Pancreas (tissue), 10 donors: ENCODE measurements at regions not wholly inside any gene's neighbourhood (a gene's known extent, or its start where the extent isn't known, plus 50 kb on each side); places are given as distances from the start of the nearest gene placed in this dataset.

Experiments used
- ATAC-seq, 4 donors: fragments of 200-7000 bp; cut with Tn5 transposase; one replicate each; pipeline versions ENCODE4 v1.8.0 to v1.9.1; 2020; ENCODE audit warnings: mild to moderate bottlenecking in 4 of 4, moderate library complexity in 4 of 4
- DNase-seq, 6 donors: peaks; one replicate each; pipeline ENCODE4 v3.0.0-alpha.2; 2020
- FAIRE-seq: peaks from 2 replicates; lab custom pipeline; 2012; peaks lifted over from hg19 to GRCh38; lab: Jason Lieb, UNC
- H3K27ac ChIP-seq, 4 donors: fragments of 200-600 bp; sonication (generic); 1 replicate in 3 of 4; 2 replicates in 1 of 4; pipeline versions ENCODE4 v1.5.0 to v1.8.0; 2020
- H3K27me3 ChIP-seq, 4 donors: fragments of 200-600 bp; one replicate each; pipeline ENCODE4 v1.8.0; 2021
- H3K36me3 ChIP-seq, 3 donors: fragments of 200-600 bp; sonication (generic) in 1 of 3; one replicate each; pipeline versions ENCODE4 v1.5.0 to v1.8.0; 2020 to 2021
- H3K4me1 ChIP-seq, 3 donors: fragments of 200-600 bp; one replicate each; pipeline ENCODE4 v1.8.0; 2021
- H3K4me3 ChIP-seq, 4 donors: fragments of 200-600 bp; sonication (generic) in 2 of 4; one replicate each; pipeline versions ENCODE4 v1.5.0 to v1.8.0; 2020 to 2021
- H3K9me3 ChIP-seq, 4 donors: fragments of 200-600 bp; one replicate each; pipeline ENCODE4 v1.8.0; 2021
- WGBS, 2 donors: extraction: QIAGEN DNeasy Blood & Tissue Kit; methylation state at CpG; one replicate each; pipeline ENCODE4 v1.1.7; 2013; 5-methylcytosine and 5-hydroxymethylcytosine counted together
- intact Hi-C, 3 donors: fragments of 100-400 bp; cut with DNase I; formaldehyde crosslinking; loops; one replicate each; pipeline versions ENCODE4 v1.11.1 to v1.14.2; 2022
- TF ChIP-seq, protein P1 (sequence below), 4 donors: fragments of 200-600 bp; sonication (generic) in 3 of 4; IDR thresholded peaks; one replicate each; pipeline versions ENCODE4 v1.5.0 to v1.8.0; 2021; ENCODE audit warnings: antibody characterized with exemption in 4 of 4
- donor health status: healthy with polysubstance abuse.
- donor health status: DM: no; HTN: no; CAD: no; lungs with moderate emphysema.
- donor health status: DM: no; HTN: no; CAD: no.
- donor health status: control.
- donor health status: control.
- donor health status: Bipolar disorder and iron deficiency.
- donor health status: DM: yes; HTN: yes; CAD: no.
- donor health status: DM: no; HTN: no; CAD: no.
- donor health status: DM: no; HTN: no; CAD: no.
- donor health status: DM: yes; HTN: yes; CAD: no.

DNA sequence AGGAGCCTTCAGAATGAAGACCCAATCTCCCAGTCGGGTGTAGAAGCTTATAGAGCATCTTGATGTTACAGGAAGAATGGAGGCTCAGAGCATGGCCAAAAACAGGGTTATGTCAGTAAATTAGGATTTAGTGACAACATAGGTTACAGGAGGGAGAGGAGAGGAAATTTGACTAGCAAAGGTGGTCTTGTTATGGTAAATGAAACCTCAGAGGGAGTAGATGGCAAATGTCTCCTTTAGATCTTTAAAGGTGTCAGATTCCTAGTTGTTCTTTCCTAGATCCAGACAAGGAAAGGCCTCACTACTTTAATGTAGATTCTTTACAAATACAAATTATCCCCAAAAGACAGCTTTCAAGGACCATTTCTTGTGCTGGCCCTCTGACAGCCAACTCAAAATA lies 465.0 kb downstream of the DMRTA1 start:
- ATAC-seq, result no peak
- no peak for FAIRE-seq
- 31 to 37% methylated on average over 1 of the region's 1 CpG for WGBS, 2 donors
- Histone ChIP-seq H3K36me3 (no peaks in the 10 kb centered on the region), H3K27me3 (no peaks in the 10 kb centered on the region), H3K4me1 (no peaks in the 10 kb centered on the region), H3K27ac (no peak overlapping the region), H3K9me3 (no peaks in the 10 kb centered on the region), H3K4me3 (no peak overlapping the region)
- TF ChIP-seq, protein P1, sequence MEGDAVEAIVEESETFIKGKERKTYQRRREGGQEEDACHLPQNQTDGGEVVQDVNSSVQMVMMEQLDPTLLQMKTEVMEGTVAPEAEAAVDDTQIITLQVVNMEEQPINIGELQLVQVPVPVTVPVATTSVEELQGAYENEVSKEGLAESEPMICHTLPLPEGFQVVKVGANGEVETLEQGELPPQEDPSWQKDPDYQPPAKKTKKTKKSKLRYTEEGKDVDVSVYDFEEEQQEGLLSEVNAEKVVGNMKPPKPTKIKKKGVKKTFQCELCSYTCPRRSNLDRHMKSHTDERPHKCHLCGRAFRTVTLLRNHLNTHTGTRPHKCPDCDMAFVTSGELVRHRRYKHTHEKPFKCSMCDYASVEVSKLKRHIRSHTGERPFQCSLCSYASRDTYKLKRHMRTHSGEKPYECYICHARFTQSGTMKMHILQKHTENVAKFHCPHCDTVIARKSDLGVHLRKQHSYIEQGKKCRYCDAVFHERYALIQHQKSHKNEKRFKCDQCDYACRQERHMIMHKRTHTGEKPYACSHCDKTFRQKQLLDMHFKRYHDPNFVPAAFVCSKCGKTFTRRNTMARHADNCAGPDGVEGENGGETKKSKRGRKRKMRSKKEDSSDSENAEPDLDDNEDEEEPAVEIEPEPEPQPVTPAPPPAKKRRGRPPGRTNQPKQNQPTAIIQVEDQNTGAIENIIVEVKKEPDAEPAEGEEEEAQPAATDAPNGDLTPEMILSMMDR (IDR thresholded peaks at IDR 0.05), result no peak
- intact Hi-C loops, result no loop called here
- no peak for DNase-seq

DNA sequence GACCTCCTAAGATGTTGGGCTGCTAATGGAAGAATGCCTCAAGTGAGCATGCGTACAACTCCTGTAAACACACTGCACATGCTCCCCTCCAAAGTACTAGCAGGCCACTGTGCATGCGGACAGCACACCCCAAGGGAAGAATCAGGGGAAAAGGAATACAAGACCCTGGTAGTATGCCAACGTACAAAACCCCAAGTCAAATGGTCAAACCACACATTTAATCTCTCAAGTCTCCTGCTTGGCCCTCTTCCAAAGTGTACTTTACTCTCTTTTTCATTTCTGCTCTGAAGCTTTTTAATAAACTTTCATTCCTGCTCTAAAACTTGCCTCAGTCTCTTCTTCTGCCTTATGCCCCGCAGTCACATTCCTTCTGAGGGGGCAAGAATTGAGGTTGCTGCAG lies 466.4 kb downstream of the DMRTA1 start:
- H3K27me3 ChIP-seq, result no peaks in the 10 kb centered on the region
- H3K9me3 ChIP-seq, result no peaks in the 10 kb centered on the region
- intact Hi-C loops, result no loop called here
- ATAC-seq (no peak), DNase-seq (no peak), FAIRE-seq (no peak)
- TF ChIP-seq, protein P1 (IDR thresholded peaks at IDR 0.05), result no peak
- no peaks in the 10 kb centered on the region for H3K4me1 ChIP-seq
- 50 to 52% methylated on average over 4 of the region's 4 CpGs for WGBS, 2 donors
- H3K36me3 ChIP-seq, result no peaks in the 10 kb centered on the region
- H3K27ac ChIP-seq, result no peak overlapping the region
- H3K4me3 ChIP-seq, result no peak overlapping the region

DNA sequence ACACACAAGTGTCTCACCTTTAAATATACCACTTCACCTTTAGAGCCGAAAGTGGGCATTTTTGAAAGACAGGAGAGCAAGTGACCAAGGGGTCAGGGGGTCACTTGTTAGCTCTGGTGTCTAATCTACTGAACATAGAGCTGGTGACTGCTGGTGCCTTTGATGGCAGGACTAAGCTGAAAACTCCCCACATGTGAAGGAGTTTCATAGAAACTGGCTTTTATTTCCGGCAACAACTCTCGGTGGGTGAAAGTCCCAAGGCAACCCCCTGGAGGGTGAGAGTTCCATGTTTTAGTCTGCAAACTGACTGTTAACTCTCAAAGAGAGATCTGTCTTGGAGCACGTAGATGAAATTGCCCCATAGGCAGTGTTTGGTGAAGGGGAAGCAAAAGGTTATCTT lies 466.9 kb downstream of the DMRTA1 start:
- no peak for FAIRE-seq
- Histone ChIP-seq H3K27me3 (no peaks in the 10 kb centered on the region), H3K36me3 (no peaks in the 10 kb centered on the region), H3K9me3 (no peaks in the 10 kb centered on the region), H3K27ac (no peak overlapping the region), H3K4me3 (no peak overlapping the region), H3K4me1 (no peaks in the 10 kb centered on the region)
- intact Hi-C loops, result no loop called here
- DNase-seq, result no peak
- ATAC-seq, result no peak
- WGBS, 2 donors, result 22 to 37% methylated on average over 4 of the region's 4 CpGs
- TF ChIP-seq, protein P1 (IDR thresholded peaks at IDR 0.05), result no peak

DNA sequence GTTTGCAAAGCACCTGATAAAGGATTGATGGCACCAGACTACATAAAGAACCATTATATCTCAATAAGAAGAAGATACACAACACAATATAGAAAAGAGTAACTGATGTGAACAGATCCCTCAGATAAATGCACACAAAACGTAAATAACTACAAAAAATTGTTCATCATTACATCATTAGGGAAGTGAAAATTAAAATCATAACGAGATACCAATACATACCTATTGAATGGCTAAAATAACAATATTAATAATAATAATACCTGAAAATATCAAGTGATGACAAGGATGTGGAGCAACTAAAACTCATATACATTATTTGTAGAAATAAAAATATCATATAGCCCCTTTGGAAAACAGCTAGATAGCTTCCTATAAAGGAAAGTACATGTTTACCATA lies 469.5 kb downstream of the DMRTA1 start:
- ATAC-seq (no peak), DNase-seq (no peak), FAIRE-seq (no peak)
- Histone ChIP-seq H3K4me1 (no peaks in the 10 kb centered on the region), H3K36me3 (no peaks in the 10 kb centered on the region), H3K27ac (no peak overlapping the region), H3K9me3 (no peaks in the 10 kb centered on the region), H3K4me3 (no peak overlapping the region), H3K27me3 (no peaks in the 10 kb centered on the region)
- 33 to 37% methylated on average over 2 of the region's 2 CpGs for WGBS, 2 donors
- TF ChIP-seq, protein P1 (IDR thresholded peaks at IDR 0.05), result no peak
- intact Hi-C loops, result no loop called here

DNA sequence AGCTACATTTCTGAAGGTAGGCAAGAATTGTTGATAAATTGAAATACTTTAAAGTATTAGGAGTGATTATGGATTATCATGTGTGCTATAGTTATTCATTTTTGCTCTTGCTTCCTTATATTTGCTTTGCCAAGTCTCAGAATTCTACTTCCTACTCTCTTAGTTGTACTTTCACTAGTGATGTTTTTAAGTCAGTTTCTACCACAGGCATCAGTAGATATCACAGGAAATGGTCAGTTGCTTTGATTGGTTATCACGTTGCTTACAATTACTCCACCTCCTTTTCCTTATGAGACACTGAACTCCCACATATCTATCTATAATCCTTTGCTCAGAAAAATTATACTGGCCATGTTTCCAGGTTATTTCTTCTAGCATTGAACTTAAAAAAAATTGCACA lies 472.8 kb downstream of the DMRTA1 start:
- Histone ChIP-seq H3K36me3 (no peaks in the 10 kb centered on the region), H3K4me3 (no peak overlapping the region), H3K9me3 (no peaks in the 10 kb centered on the region), H3K27me3 (no peaks in the 10 kb centered on the region), H3K27ac (no peak overlapping the region), H3K4me1 (no peaks in the 10 kb centered on the region)
- no peak for DNase-seq
- FAIRE-seq, result no peak
- 27 to 52% methylated on average over 1 of the region's 1 CpG for WGBS, 2 donors
- intact Hi-C loops, result no loop called here
- no peak for ATAC-seq
- TF ChIP-seq, protein P1 (IDR thresholded peaks at IDR 0.05), result no peak
